GM21390 (cell line): ENCODE measurements at regions not wholly inside any gene's neighbourhood (a gene's known extent, or its start where the extent isn't known, plus 50 kb on each side); places are given as distances from the start of the nearest gene placed in this dataset.
A peak's percentile ranks its signal among the peaks of the same experiment; 100 is the strongest.
"Not testable (repeated sequence)": the region's sequence is repeated elsewhere in the genome, so short reads cannot be mapped to it uniquely, and the experiment has no call there.

Experiments used
- ATAC-seq: cut with Tn5 transposase; IDR thresholded peaks from one replicate; pipeline ENCODE4 v1.9.1; 2021; ENCODE audit not compliant: unreplicated experiment

DNA sequence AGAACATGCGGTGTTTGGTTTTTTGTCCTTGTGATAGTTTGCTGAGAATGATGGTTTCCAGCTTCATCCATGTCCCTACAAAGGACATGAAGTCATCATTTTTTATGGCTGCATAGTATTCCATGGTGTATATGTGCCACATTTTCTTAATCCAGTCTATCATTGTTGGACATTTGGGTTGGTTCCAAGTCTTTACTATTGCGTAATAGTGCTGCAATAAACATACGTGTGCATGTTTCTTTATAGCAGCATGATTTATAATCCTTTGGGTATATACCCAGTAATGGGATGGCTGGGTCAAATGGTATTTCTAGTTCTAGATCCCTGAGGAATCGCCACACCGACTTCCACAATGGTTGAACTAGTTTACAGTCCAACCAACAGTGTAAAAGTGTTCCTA, 471.6 kb upstream of the MEIS1 start:
- ATAC-seq: not testable (repeated sequence)

GRCh38 chr2:65960953-65961352, 474.0 kb upstream of the MEIS1 start:
- no peak for ATAC-seq

DNA sequence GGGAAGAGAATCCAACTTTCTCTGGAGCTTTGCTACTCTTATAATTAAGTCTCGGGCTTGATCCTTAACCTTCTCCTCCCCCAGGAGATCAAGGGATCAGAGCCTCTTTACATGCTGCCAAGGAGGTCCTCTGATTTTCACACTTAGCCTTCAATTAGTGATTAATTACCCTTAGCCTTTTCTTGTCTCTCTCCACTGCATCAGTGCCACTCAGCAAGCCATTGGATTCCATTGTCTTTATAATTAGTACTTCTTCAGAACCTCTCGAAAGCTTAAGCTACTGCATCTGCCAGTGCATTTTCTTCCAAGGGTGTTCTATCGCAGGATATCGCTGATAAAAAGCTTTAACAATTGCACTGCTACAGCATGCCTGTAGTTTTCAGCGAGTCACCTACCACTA, 477.0 kb upstream of the MEIS1 start:
- ATAC-seq: no peak

- ATAC-seq: no peak
These were observed 477.5 kb upstream of the MEIS1 start for GRCh38 chr2:65957454-65957853.

- no peak for ATAC-seq
These were observed 479.7 kb upstream of the MEIS1 start for GRCh38 chr2:65955259-65955658.

DNA sequence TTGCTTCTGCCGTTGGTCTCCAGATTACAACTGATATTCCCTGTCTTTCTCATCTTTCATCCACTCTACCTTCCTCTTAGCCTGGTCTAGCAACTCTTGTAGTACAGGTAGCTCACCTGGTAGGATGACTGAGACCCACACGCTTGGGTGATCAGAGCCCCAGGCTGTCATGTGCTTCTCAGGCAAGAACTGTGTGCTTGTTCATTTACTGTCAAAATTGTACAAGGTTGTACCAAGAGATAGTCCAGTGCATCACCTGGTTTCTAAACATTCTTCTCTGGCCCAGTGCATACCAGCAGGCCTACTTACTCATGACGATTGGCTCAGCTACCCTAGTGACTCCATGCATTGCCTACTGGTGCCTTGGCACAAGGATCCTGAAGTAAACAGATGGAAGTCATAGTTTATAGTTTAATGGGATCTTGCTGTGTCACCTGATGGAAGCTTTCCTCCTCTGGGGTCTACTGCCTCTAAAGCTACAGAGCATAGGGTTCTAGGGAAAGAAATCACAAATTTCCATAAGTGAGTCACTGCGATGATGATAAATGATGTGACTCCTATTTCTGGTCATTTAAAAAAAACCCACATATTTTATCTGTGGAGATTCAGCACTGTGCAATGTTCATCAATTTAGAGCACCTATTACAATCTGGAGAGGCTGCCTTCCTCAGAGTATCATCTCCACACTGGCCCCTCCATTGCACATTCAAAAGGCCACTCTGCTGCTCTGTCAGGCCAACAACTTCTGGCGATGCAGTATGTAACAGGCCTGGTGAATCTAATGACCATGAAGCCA, 481.8 kb upstream of the MEIS1 start:
- no peak for ATAC-seq

DNA sequence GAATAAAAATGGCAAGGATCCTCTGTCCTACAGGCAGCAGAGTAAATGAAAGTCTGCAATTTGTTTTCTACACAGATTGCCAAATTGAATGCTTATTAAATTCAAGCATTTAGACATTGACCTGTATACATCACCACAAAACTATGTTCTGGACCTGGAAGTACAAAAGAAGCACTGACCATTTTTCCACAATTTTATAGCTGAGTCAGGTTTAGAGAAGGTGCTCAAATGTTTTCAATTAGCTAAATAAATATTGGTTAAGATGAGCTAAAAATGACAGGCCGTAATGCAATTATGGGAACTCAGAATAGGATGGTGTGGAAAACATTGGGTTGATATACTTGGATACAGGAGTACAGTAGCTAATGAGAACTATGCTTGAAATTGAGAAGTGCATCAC, 490.7 kb upstream of the MEIS1 start:
- ATAC-seq: no peak

DNA sequence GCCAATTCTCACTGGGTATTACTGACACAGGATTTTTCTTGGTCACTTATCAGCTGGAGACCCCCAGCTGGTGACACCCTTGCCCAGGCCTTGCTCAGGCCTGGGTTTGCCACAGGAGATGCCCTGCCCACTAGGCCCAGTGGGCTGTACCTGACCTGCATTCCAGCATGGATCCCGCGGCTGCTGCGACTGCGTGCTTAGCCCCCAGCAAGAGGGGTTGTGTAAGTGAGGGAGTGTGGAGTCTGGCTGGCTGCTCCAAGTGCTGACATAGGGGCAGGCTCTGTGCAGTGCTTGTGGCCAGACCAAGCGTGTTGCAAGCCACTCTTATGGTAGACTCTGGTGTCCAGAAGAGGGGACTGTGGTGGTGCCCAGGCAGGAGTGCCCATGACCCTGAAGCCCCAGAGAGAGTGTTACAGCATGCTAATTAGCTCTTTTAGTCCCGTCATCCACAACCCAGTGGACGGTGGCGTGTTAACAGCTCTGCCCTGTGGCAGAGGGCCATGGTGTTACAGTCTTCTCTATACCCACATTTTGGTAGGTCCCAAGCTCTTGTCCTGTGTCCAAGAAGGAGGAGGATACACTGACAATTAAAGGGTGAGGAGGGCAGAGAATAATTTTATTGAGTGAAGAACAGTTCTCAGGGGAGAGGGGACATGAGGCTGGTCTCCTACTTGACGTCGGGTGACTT, 491.7 kb upstream of the MEIS1 start:
- no peak for ATAC-seq

DNA sequence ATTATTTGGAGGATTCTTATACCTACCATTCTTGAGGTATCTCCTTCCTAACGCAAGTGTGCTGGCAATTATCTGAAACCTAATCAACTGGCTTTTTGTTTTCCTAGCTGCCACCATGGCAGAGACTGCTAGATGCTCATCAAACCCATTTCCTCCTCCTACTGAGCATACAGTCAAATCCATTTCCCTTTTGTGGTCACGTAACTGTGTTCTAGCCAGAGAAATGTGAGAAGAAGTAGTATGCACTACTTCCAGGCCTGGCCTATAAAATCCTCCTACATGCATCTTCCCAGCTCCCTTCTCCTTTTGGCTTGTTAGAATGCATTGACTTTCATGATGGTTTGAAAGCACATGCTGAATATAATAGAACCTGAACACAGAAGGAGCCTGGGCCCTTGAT, 494.1 kb upstream of the MEIS1 start:
- no peak for ATAC-seq

GRCh38 chr2:65939687-65940086, 495.2 kb upstream of the MEIS1 start:
- ATAC-seq: no peak

DNA sequence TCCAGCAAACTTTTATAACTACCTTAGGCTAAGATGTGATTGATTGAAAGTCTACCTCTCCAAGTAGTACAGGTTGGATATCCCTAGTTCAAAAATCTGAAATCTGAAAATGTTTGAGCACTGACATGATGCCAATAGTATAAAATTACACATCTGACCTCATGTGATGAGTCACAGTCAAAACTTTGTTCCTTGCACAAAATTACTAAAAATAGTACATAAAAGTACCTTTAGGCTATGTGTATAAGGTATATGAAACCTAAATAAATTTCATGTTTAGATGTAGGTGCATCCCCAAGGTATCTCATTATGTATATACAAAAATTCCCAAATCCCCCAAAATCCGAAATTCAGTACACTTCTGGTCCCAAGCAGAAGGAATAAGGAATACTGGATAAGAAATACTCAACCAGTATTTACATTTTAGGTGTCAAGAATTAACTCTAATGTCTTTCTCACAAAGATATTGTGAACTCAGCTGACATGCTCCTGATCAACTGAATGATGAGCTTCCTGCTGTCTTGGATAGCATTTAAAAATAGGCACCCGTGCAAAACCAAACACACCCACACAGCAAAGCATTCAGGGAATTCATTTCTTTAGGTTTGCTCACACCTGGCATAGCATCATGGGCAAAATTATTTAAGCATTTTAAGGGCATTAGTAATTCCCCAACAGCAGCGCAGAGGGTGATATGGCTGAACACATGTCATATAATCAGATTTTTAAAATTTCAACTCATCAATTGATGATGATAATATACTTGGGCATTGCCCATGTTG, 497.4 kb upstream of the MEIS1 start:
- ATAC-seq: no peak

- ATAC-seq: no peak
These were observed 499.8 kb upstream of the MEIS1 start for GRCh38 chr2:65934992-65935629.

- no peak for ATAC-seq
These were observed 500.2 kb upstream of the SPRED2 start for GRCh38 chr2:65932571-65932970.

- no peak for ATAC-seq
These were observed 498.7 kb upstream of the SPRED2 start for GRCh38 chr2:65931056-65931455.

- ATAC-seq: no peak
These were observed 497.9 kb upstream of the SPRED2 start for GRCh38 chr2:65930259-65930658.

- ATAC-seq: not testable (repeated sequence)
These were observed 497.3 kb upstream of the SPRED2 start for GRCh38 chr2:65929664-65930063.

GRCh38 chr2:65922794-65923193, 490.4 kb upstream of the SPRED2 start:
- ATAC-seq: no peak

DNA sequence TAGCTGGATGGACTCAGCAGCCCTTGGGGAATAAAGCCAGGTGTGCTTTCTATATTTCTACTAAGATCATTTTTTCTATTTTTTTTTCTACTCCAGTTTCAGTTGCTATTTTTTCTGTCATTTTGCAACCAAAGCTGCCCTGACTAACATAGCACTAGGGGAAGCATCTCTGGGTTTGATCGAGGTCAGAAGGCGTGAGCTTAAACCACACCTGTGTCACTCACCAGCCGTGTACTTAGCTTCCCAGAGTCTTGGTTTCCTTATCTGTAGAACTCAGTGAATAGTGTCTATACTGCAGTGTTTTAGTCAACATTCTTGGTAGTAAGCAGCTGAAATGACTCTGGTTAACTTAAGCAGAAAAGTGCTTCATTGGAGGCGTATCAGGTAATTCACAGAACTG, 489.6 kb upstream of the SPRED2 start:
- peak; percentile 85 for ATAC-seq

DNA sequence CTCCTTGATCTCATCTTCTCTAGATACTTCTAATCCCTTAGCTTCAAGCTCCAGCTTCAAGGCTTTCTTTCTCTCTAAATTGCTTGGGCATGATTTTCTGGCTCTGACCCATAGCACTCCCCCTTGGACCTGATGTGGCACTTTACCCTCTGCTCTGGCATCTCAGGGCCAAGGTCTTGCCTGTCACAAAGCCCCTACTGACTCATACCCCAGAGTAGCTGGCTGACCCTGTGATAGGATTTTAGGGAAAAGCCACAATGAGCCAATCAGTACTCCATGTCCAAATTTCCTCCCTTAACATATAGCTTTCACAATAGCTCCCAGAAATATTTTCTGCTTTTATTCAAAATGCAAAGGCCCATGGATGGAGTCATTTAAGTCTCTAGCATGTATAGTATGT, 488.7 kb upstream of the SPRED2 start:
- ATAC-seq: no peak

DNA sequence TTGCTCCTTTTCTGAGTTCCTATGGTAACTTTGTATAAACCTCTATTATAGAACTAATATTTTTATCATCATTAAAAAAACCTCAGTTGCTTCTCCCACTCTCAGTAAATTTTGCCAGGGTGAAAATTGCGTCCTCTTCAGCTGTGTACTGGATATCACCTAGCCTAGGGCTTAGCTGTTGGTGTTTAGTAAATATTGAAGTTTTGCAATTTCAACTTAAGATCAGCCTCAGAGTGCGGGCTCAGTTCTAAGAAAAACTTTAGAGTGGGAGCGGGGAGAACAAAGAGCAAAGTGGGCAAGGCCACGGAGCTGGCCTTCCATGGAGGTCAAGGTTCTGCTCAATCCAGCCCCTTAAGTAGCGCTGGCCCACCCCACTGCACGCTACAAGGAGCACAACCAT, 488.3 kb upstream of the SPRED2 start:
- ATAC-seq: no peak

- no peak for ATAC-seq
These were observed 487.3 kb upstream of the SPRED2 start for GRCh38 chr2:65919550-65920188.
